A549 (cell line): ENCODE measurements at regions not wholly inside any gene's neighbourhood (a gene's known extent, or its start where the extent isn't known, plus 50 kb on each side); places are given as distances from the start of the nearest gene placed in this dataset.

Source experiments
- CEBPB ChIP-seq, 2 experiments: fragments of >200 bp in 1 of 2; sonication (Bioruptor Twin) in 1 of 2; formaldehyde crosslinking in 1 of 2; IDR thresholded peaks; 2 replicates each; pipeline ENCODE4 v1.6.1; 2012 to 2016
- CHD4 ChIP-seq: fragments of 200-600 bp; sonication (generic); IDR thresholded peaks from 2 replicates; pipeline ENCODE4 v1.6.1; 2016; ENCODE audit warnings: antibody characterized with exemption, mild to moderate bottlenecking, borderline replicate concordance
- CTCF ChIP-seq: fragments of >200 bp; sonication (Bioruptor Twin); formaldehyde crosslinking; IDR thresholded peaks from 3 replicates; pipeline ENCODE4 v1.5.1; 2016
- E2F6 ChIP-seq: IDR thresholded peaks from 2 replicates; pipeline ENCODE4 v1.6.1; 2012; ENCODE audit warnings: low read depth, borderline replicate concordance
- ELK1 ChIP-seq: fragments of 150-350 bp; IDR thresholded peaks from 2 replicates; pipeline ENCODE4 v1.6.1; 2014; ENCODE audit warnings: low read depth, mild to moderate bottlenecking, low read length
- EP300 ChIP-seq, 2 experiments: fragments of >200 bp; sonication (Bioruptor Twin); formaldehyde crosslinking; IDR thresholded peaks; 2 replicates in 1 of 2; 3 replicates in 1 of 2; pipeline ENCODE4 v1.6.1; 2016 to 2017
- HOXB5 ChIP-seq: fragments of 250-450 bp; sonication (Bioruptor Pico); IDR thresholded peaks from 2 replicates; pipeline ENCODE4 v1.5.0; 2020; ENCODE audit warnings: mild to moderate bottlenecking, moderate library complexity
- MAFK ChIP-seq: fragments of 450-650 bp; IDR thresholded peaks from 2 replicates; pipeline ENCODE4 v1.6.1; 2014; ENCODE audit not compliant: partially characterized antibody
- PHF8 ChIP-seq: fragments of 200-600 bp; sonication (generic); IDR thresholded peaks from 2 replicates; pipeline ENCODE4 v1.6.1; 2016; ENCODE audit warnings: low read depth, mild to moderate bottlenecking, antibody characterized with exemption, moderate library complexity, borderline replicate concordance
- POLR2A ChIP-seq: IDR thresholded peaks from 2 replicates; pipeline ENCODE4 v1.6.1; 2012; ENCODE audit warnings: mild to moderate bottlenecking, low read length
- REST ChIP-seq: fragments of 200-600 bp; sonication (generic); IDR thresholded peaks from 2 replicates; pipeline ENCODE4 v1.6.1; 2016; ENCODE audit warnings: antibody characterized with exemption, mild to moderate bottlenecking, moderate library complexity
- RFX5 ChIP-seq: fragments of 450-650 bp; IDR thresholded peaks from 2 replicates; pipeline ENCODE4 v1.7.1; 2014; ENCODE audit warnings: antibody characterized with exemption, mild to moderate bottlenecking, moderate library complexity
- USF2 ChIP-seq: fragments of 450-650 bp; IDR thresholded peaks from 2 replicates; pipeline ENCODE4 v1.6.1; 2014; ENCODE audit warnings: antibody characterized with exemption
- ZFP36 ChIP-seq: fragments of 450-650 bp; IDR thresholded peaks from 2 replicates; pipeline ENCODE4 v1.6.1; 2014; ENCODE audit warnings: borderline replicate concordance; ENCODE audit not compliant: partially characterized antibody

GRCh38 chr7:88484551-88484950, 177.9 kb upstream of the STEAP4 start:
- TF ChIP-seq CTCF (no peak), CHD4 (no peak), ZFP36 (no peak), PHF8 (no peak), POLR2A (no peak), ELK1 (no peak), MAFK (no peak), HOXB5 (CRISPR knock-in tag) (no peak), RFX5 (no peak), CEBPB (IDR thresholded peaks at IDR 0.05) (no peak), USF2 (no peak), REST (no peak), E2F6 (no peak), EP300 (IDR thresholded peaks at IDR 0.05) (no peak)
